B cell (primary cell): ENCODE measurements at regions not wholly inside any gene's neighbourhood (a gene's known extent, or its start where the extent isn't known, plus 50 kb on each side); places are given as distances from the start of the nearest gene placed in this dataset.

Source experiments
- CTCF ChIP-seq: fragments of 200-600 bp; IDR thresholded peaks from one replicate; pipeline ENCODE4 v1.8.0; 2022; ENCODE audit warnings: antibody characterized with exemption, mild to moderate bottlenecking
- EZH2 ChIP-seq: IDR thresholded peaks from 2 replicates; pipeline ENCODE4 v1.6.1; 2012; ENCODE audit warnings: borderline replicate concordance, low read depth, mild to moderate bottlenecking, moderate library complexity, low read length; ENCODE audit not compliant: insufficient read depth, poor library complexity, severe bottlenecking

- TF ChIP-seq EZH2, result no peak
- TF ChIP-seq CTCF, result no peak
Measured at GRCh38 chr3:176074096-176074495, 1123.2 kb downstream of the TBL1XR1 start.
